Brain microvascular endothelial cell (primary cell): ENCODE measurements at regions not wholly inside any gene's neighbourhood (a gene's known extent, or its start where the extent isn't known, plus 50 kb on each side); places are given as distances from the start of the nearest gene placed in this dataset.

ENCODE experiments used
- DNase-seq: peaks from one replicate; pipeline ENCODE4 v3.0.0-alpha.2; 2020
- H3K27ac ChIP-seq: fragments of 250-450 bp; sonication (Bioruptor Pico); 2 replicates; pipeline ENCODE4 v1.5.1; 2020; ENCODE audit warnings: mild to moderate bottlenecking, moderate library complexity
- H3K27me3 ChIP-seq: fragments of 250-450 bp; sonication (Bioruptor Pico); replicated peaks from 2 replicates; pipeline ENCODE4 v1.5.1; 2020; ENCODE audit warnings: mild to moderate bottlenecking
- H3K36me3 ChIP-seq: fragments of 250-450 bp; sonication (Bioruptor Pico); replicated peaks from 2 replicates; pipeline ENCODE4 v1.5.1; 2020; ENCODE audit warnings: mild to moderate bottlenecking
- H3K4me3 ChIP-seq: 2 replicates; pipeline ENCODE4 v1.5.1; 2011; ENCODE audit warnings: low read depth, mild to moderate bottlenecking, control low read depth, low read length, moderate library complexity
- CTCF ChIP-seq: IDR thresholded peaks from 2 replicates; pipeline ENCODE4 v1.5.1; 2011; ENCODE audit warnings: low read depth, mild to moderate bottlenecking, moderate library complexity, low read length, control low read depth, inconsistent platforms; ENCODE audit errors: missing control alignments
- in situ Hi-C: cut with HindIII; loops from 2 replicates; pipeline ENCODE4 v1.10.0; 2017; ENCODE audit warnings: low sequenced_read_pairs, low pct_ligation_motif_present

DNA sequence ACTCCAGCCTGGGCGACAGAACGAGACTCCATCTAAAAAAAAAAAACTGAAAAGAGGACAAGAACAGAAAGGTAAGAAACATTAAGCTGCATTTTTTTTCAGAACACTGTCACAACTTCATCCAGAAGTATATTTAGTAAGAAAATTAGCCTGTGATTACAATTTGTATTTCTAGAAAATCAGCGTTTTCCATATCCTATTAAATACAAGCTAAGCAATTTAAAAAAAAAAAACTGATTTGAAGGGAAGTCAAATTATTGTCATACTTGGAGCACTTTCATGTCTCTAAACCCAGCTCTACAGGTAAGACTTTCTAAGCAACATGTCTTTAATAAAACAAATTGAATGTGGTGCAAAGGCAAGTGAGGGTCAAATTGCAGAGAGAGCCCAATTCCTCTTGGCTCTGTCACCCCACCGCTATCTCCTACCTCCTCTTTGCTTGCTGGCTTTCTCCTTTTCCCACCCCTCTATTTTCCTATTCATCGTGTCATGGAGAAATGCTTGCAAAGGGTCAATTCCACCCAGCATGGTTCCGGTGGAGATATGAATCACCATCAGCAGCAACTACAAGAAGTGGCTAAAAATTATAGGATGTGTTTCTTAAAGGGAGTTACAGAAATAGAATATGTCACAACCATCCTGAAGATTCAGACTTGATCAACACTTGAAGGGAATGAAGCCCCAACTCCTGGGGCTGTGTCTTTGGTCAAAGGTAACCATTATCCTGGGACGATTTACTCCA is 68.4 kb upstream of the BCL11A start:
- H3K4me3 ChIP-seq = no peak overlapping the region
- H3K27ac ChIP-seq = no peak overlapping the region
- H3K27me3 ChIP-seq = no peaks in the 10 kb centered on the region
- no peaks in the 10 kb centered on the region for H3K36me3 ChIP-seq
- DNase-seq = no peak
- in situ Hi-C loops = no loop called here
- no peak for TF ChIP-seq CTCF

- in situ Hi-C loops = no loop called here
- Histone ChIP-seq H3K27me3 (no peaks in the 10 kb centered on the region), H3K4me3 (no peak overlapping the region), H3K36me3 (no peaks in the 10 kb centered on the region), H3K27ac (no peak overlapping the region)
- TF ChIP-seq CTCF = no peak
- DNase-seq = no peak
These were observed 69.6 kb upstream of the BCL11A start for GRCh38 chr2:60623040-60623439.

GRCh38 chr2:60627412-60627811 is 74.0 kb upstream of the BCL11A start:
- H3K27ac ChIP-seq = no peak overlapping the region
- TF ChIP-seq CTCF = no peak
- no peaks in the 10 kb centered on the region for H3K27me3 ChIP-seq
- no peak overlapping the region for H3K4me3 ChIP-seq
- DNase-seq = no peak
- in situ Hi-C loops = no loop called here
- no peaks in the 10 kb centered on the region for H3K36me3 ChIP-seq

DNA sequence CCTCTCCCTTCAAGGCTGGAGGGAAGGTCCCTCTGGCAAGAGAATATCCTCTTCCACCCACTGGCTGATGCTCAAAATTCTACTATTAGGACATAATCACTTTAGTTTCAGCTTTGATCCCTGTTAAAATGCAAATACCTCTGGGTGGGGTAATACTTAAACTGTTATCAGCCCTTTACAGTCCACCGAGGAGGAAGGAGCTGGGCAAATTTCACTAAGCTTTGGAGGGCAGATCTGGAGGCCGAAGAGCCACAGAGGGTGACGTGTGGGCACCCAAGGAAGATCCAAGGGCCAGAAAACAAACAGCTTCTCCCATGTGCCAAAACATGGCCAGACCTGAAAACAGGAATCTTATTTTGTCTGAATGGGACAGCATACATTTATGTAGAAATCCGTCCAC is 74.6 kb upstream of the BCL11A start:
- TF ChIP-seq CTCF = no peak
- Histone ChIP-seq H3K4me3 (no peak overlapping the region), H3K27ac (no peak overlapping the region), H3K36me3 (no peaks in the 10 kb centered on the region), H3K27me3 (no peaks in the 10 kb centered on the region)
- DNase-seq = no peak
- in situ Hi-C loops = no loop called here

DNA sequence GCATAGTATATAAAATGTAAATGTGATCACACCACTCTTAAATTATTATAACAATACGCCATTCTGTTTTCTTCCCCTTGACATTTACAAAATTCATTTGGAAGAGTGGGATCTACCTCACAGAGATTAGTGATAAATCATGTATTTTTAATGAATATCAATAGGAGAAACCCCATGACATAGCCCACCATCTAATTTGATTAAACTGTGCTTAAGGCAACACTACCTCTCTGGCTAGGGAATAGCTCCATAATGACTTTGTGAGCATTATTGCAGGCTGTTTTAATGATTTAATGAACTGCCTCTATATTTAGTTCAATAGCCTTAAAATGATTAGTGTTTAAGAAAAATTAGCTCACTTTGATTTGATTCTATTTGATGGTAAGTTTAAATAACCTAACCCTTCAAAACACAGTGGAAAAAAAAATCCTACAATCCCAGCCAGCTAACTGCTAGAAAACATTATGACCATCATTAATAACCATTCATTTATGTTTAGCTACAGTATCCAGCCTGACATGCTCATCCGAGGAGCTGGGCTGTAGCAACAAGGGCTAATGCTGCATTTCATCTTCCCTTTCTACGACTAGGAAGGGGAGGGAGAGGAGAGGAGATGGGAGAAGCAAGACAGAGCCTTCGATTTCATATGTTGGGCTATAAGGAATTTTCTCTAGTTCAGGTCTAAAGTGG is 75.3 kb upstream of the BCL11A start:
- in situ Hi-C loops = no loop called here
- no peak for DNase-seq
- Histone ChIP-seq H3K27me3 (no peaks in the 10 kb centered on the region), H3K4me3 (no peak overlapping the region), H3K27ac (no peak overlapping the region), H3K36me3 (no peaks in the 10 kb centered on the region)
- TF ChIP-seq CTCF = no peak
